A673 (cell line): ENCODE measurements at regions not wholly inside any gene's neighbourhood (a gene's known extent, or its start where the extent isn't known, plus 50 kb on each side); places are given as distances from the start of the nearest gene placed in this dataset.

ENCODE experiments used
- BruUV-seq: library from RNA; stranded (reverse); fragments of 400-500 nt; replicated peaks from 2 replicates; lab custom pipeline; 2021; lab: Mats Ljungman, UMichigan
- CTCF ChIA-PET: fragments of 300-600 bp; sonication (Branson Sonifier 250); formaldehyde crosslinking; loops from one replicate; lab custom pipeline; 2022; ENCODE audit warnings: antibody characterized with exemption; lab: Charles Lee
- POLR2A ChIA-PET: fragments of 300-600 bp; sonication (Branson Sonifier 250); formaldehyde crosslinking; loops from one replicate; lab custom pipeline; 2022; ENCODE audit warnings: antibody characterized with exemption; ENCODE audit not compliant: low non-redundant PET; lab: Charles Lee
- DNase-seq: peaks from one replicate; pipeline ENCODE4 v3.0.0-alpha.2; 2015; ENCODE audit warnings: low spot score
- H3K27ac ChIP-seq: fragments of 200-600 bp; sonication (generic); 2 replicates; pipeline ENCODE4 v1.5.1; 2016; ENCODE audit warnings: mixed run types, low read depth, mild to moderate bottlenecking, mixed read lengths, antibody characterized with exemption, low read length; ENCODE audit not compliant: poor library complexity, severe bottlenecking
- H3K27me3 ChIP-seq: fragments of 200-600 bp; sonication (generic); replicated peaks from 2 replicates; pipeline ENCODE4 v1.6.1; 2017; ENCODE audit warnings: mixed run types, low read depth, mild to moderate bottlenecking, mixed read lengths, antibody characterized with exemption, low read length; ENCODE audit not compliant: insufficient read depth, poor library complexity
- H3K36me3 ChIP-seq: fragments of 200-600 bp; sonication (generic); 2 replicates; pipeline ENCODE4 v1.6.1; 2016; ENCODE audit warnings: mixed run types, mild to moderate bottlenecking, mixed read lengths, antibody characterized with exemption, low read length; ENCODE audit not compliant: insufficient read depth, poor library complexity, severe bottlenecking
- H3K4me1 ChIP-seq: fragments of 200-600 bp; sonication (generic); 2 replicates; pipeline ENCODE4 v1.6.1; 2017; ENCODE audit warnings: mixed run types, mild to moderate bottlenecking, mixed read lengths, antibody characterized with exemption, low read length; ENCODE audit not compliant: insufficient read depth, poor library complexity, severe bottlenecking
- H3K4me3 ChIP-seq: fragments of 200-600 bp; sonication (generic); 2 replicates; pipeline ENCODE4 v1.5.1; 2016; ENCODE audit warnings: low read depth, mixed run types, mild to moderate bottlenecking, mixed read lengths, low read length; ENCODE audit not compliant: poor library complexity, severe bottlenecking
- H3K9me3 ChIP-seq: fragments of 200-600 bp; sonication (generic); 2 replicates; pipeline ENCODE4 v1.6.1; 2016; ENCODE audit warnings: mixed run types, low read depth, mild to moderate bottlenecking, mixed read lengths, antibody characterized with exemption, low read length; ENCODE audit not compliant: poor library complexity, severe bottlenecking
- EZH2 ChIP-seq: fragments of 200-600 bp; sonication (generic); IDR thresholded peaks from 2 replicates; pipeline ENCODE4 v1.6.1; 2017; ENCODE audit warnings: borderline replicate concordance, low read depth, mild to moderate bottlenecking, mixed read lengths, antibody characterized with exemption, low read length; ENCODE audit not compliant: poor library complexity, severe bottlenecking
- intact Hi-C: fragments of 100-400 bp; cut with micrococcal nuclease; formaldehyde crosslinking; loops from one replicate; pipeline ENCODE4 v1.10.0; 2022; ENCODE audit not compliant: unreplicated experiment
- TF ChIP-seq, protein P1 (sequence below): fragments of 300-800, 200-600 bp; sonication (generic); conservative IDR thresholded peaks from 2 replicates; pipeline ENCODE4 v1.5.1; 2017; ENCODE audit warnings: low read depth, mild to moderate bottlenecking, antibody characterized with exemption, low read length, moderate library complexity, mixed read lengths

DNA sequence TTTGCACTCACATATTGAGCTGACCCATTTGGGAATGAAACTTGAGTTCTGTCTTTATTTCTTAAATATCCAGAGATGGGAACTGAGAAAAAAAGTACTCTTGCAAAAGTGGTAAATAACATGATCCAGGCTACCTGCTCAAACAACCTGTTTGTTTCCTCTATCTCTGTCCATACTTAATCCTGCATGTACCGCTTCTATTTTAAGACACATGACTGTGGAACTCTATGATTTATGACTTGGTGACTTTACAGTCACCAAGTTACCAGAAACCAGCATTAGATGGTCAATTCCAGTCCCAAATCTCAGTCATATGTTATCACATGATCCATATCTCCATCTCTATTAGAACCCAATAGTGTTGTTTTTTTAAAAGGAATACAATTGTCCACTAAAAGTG, 606.7 kb downstream of the EPHA5 start:
- no peaks in the 10 kb centered on the region for H3K9me3 ChIP-seq
- no peaks in the 10 kb centered on the region for H3K36me3 ChIP-seq
- no peak overlapping the region for H3K27ac ChIP-seq
- DNase-seq = no peak
- TF ChIP-seq EZH2 = no peak
- TF ChIP-seq, protein P1, sequence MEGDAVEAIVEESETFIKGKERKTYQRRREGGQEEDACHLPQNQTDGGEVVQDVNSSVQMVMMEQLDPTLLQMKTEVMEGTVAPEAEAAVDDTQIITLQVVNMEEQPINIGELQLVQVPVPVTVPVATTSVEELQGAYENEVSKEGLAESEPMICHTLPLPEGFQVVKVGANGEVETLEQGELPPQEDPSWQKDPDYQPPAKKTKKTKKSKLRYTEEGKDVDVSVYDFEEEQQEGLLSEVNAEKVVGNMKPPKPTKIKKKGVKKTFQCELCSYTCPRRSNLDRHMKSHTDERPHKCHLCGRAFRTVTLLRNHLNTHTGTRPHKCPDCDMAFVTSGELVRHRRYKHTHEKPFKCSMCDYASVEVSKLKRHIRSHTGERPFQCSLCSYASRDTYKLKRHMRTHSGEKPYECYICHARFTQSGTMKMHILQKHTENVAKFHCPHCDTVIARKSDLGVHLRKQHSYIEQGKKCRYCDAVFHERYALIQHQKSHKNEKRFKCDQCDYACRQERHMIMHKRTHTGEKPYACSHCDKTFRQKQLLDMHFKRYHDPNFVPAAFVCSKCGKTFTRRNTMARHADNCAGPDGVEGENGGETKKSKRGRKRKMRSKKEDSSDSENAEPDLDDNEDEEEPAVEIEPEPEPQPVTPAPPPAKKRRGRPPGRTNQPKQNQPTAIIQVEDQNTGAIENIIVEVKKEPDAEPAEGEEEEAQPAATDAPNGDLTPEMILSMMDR = no peak
- intact Hi-C loops = no loop called here
- BruUV-seq = no TSS peak
- no peak overlapping the region for H3K4me3 ChIP-seq
- H3K27me3 ChIP-seq = no peaks in the 10 kb centered on the region
- H3K4me1 ChIP-seq = no peaks in the 10 kb centered on the region
- POLR2A ChIA-PET = no interaction called here
- CTCF ChIA-PET = no interaction called here

DNA sequence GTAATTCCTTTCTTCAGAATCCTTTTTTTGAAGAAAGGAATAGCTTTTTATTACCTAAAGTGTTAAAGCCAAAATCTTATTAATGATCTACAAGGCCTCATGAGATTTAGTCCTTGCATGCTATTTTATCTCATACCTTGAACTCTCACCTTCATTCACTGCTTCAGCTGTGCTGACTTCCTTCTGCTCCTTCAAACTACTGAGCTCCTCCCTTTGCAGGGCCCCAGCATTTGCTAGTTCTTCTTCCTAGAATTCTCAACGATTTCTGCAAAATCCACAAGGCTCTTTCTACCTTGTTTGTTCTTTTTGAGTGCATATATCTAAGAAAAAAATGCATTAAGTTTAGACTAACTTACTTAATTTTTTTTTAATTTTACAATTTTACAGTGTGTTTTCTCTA, 619.5 kb downstream of the EPHA5 start:
- Histone ChIP-seq H3K9me3 (no peaks in the 10 kb centered on the region), H3K27me3 (no peaks in the 10 kb centered on the region), H3K4me1 (peaks cover 8% of the 10 kb centered on the region), H3K4me3 (no peak overlapping the region), H3K36me3 (no peaks in the 10 kb centered on the region), H3K27ac (no peak overlapping the region)
- no TSS peak for BruUV-seq
- CTCF ChIA-PET = no interaction called here
- intact Hi-C loops = no loop called here
- POLR2A ChIA-PET = no interaction called here
- DNase-seq = no peak
- TF ChIP-seq EZH2 = no peak
- TF ChIP-seq, protein P1 = no peak

DNA sequence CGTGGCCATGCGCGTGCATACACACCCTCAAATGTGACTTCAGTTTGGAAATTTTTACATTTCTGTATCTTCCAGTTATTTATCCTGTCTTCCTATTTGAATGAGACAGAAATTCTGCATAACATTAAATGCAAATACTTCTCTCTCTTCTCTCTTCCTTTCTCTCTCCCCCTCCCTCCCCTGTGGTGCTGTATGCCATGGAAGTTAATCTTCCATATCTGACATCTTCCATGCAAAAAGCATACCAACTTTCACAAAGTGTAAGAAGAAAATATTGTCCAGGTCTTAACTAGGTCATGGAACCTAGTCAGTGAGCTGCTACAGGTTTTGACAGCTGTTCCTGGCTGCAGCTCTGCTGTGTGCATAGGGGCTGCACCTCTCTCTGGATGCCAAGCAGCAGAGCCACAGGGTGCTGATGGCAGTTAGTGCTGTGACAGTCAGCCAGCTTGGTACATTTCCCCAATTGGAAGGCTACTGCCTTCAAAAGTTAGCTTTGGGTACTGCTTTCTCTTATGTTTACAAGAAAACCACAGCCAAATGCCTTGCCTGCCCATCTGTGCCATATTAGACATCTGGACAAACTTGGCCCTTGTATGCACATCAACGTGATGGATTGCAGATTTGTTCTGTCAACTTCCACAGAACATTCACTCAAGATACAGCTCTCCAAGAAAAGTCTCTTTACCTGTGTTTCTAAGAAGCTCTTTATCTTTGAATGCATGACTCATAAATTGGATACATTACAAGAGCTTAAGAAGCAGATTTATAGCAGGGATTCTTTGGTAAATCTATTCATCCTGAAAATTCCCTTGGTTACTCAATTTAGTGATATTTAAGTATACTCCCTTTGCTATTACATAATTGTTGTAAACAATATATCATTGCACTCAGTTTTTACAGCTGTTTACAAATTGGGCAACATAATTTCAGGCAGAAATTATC, 623.8 kb downstream of the EPHA5 start:
- CTCF ChIA-PET = no interaction called here
- intact Hi-C loops = no loop called here

More for the DNA sequence above, 623.8 kb downstream of the EPHA5 start:
- no peak for TF ChIP-seq EZH2
- TF ChIP-seq, protein P1 = no peak
- peak; percentile 15 for DNase-seq
- Histone ChIP-seq H3K9me3 (no peaks in the 10 kb centered on the region), H3K4me1 (peaks cover 8% of the 10 kb centered on the region), H3K36me3 (no peaks in the 10 kb centered on the region), H3K27ac (no peak overlapping the region), H3K27me3 (no peaks in the 10 kb centered on the region), H3K4me3 (no peak overlapping the region)
- POLR2A ChIA-PET = no interaction called here
- no TSS peak for BruUV-seq
